ENCODE measurements at regions not wholly inside any gene's neighbourhood (a gene's known extent, or its start where the extent isn't known, plus 50 kb on each side); places are given as distances from the start of the nearest gene placed in this dataset.

- no peak for TF ChIP-seq CTCF (conservative IDR thresholded peaks at IDR 0.05; ENCODE audit: low read depth, low read length)
- no peak overlapping the region for H2AFZ ChIP-seq (ENCODE audit: low read depth)
Observed at GRCh38 chr4:4662230-4662629, 120.4 kb upstream of the STX18 start.

GRCh38 chr4:4659871-4660651 lies 118.2 kb upstream of the STX18 start:
- Histone ChIP-seq H3K4me2 (no peak overlapping the region), H3K4me1 (ENCODE audit: low read depth, poor library complexity, severe bottlenecking) (no peaks in the 10 kb centered on the region), H3K27ac (no peak overlapping the region), H3K4me3 (IDR thresholded peaks at IDR 0.05; ENCODE audit: insufficient read depth, low read depth, low read length) (no peak overlapping the region), H2AFZ (ENCODE audit: low read depth) (no peak overlapping the region), H3K79me2 (ENCODE audit: insufficient read depth, low read depth) (no peaks in the 10 kb centered on the region), H3K36me3 (ENCODE audit: insufficient read depth) (no peaks in the 10 kb centered on the region), H3K27me3 (ENCODE audit: insufficient read depth, low read depth) (no peaks in the 10 kb centered on the region), H3K9ac (no peak overlapping the region), H4K20me1 (ENCODE audit: insufficient read depth) (no peaks in the 10 kb centered on the region)
- TF ChIP-seq CTCF (conservative IDR thresholded peaks at IDR 0.05; ENCODE audit: low read depth, low read length), result no peak

More at GRCh38 chr4:4662230-4662629, 120.4 kb upstream of the STX18 start:
- Histone ChIP-seq H4K20me1 (ENCODE audit: insufficient read depth) (no peaks in the 10 kb centered on the region), H3K36me3 (ENCODE audit: insufficient read depth) (no peaks in the 10 kb centered on the region), H3K79me2 (ENCODE audit: insufficient read depth, low read depth) (no peaks in the 10 kb centered on the region), H3K9ac (no peak overlapping the region), H3K27me3 (ENCODE audit: insufficient read depth, low read depth) (no peaks in the 10 kb centered on the region), H3K4me3 (IDR thresholded peaks at IDR 0.05; ENCODE audit: insufficient read depth, low read depth, low read length) (no peak overlapping the region), H3K27ac (no peak overlapping the region), H3K4me2 (no peak overlapping the region), H3K4me1 (ENCODE audit: low read depth, poor library complexity, severe bottlenecking) (no peaks in the 10 kb centered on the region)

- Histone ChIP-seq H3K4me1 (ENCODE audit: low read depth, poor library complexity, severe bottlenecking) (no peaks in the 10 kb centered on the region), H3K27me3 (ENCODE audit: insufficient read depth, low read depth) (no peaks in the 10 kb centered on the region), H3K4me2 (no peak overlapping the region), H3K4me3 (IDR thresholded peaks at IDR 0.05; ENCODE audit: insufficient read depth, low read depth, low read length) (no peak overlapping the region), H3K36me3 (ENCODE audit: insufficient read depth) (no peaks in the 10 kb centered on the region), H3K9ac (no peak overlapping the region), H3K27ac (no peak overlapping the region), H3K79me2 (ENCODE audit: insufficient read depth, low read depth) (no peaks in the 10 kb centered on the region), H4K20me1 (ENCODE audit: insufficient read depth) (no peaks in the 10 kb centered on the region), H2AFZ (ENCODE audit: low read depth) (no peak overlapping the region)
- TF ChIP-seq CTCF (conservative IDR thresholded peaks at IDR 0.05; ENCODE audit: low read depth, low read length), result no peak
Observed at GRCh38 chr4:4658052-4658451, 116.2 kb upstream of the STX18 start.

GRCh38 chr4:4656977-4657376 lies 115.1 kb upstream of the STX18 start:
- H3K9ac ChIP-seq, result no peak overlapping the region
- no peak overlapping the region for H3K4me2 ChIP-seq
- no peak overlapping the region for H2AFZ ChIP-seq (ENCODE audit: low read depth)
- H3K4me3 ChIP-seq (IDR thresholded peaks at IDR 0.05; ENCODE audit: insufficient read depth, low read depth, low read length), result no peak overlapping the region
- H3K36me3 ChIP-seq (ENCODE audit: insufficient read depth), result no peaks in the 10 kb centered on the region
- no peak for TF ChIP-seq CTCF (conservative IDR thresholded peaks at IDR 0.05; ENCODE audit: low read depth, low read length)
- no peaks in the 10 kb centered on the region for H3K79me2 ChIP-seq (ENCODE audit: insufficient read depth, low read depth)
- no peaks in the 10 kb centered on the region for H3K27me3 ChIP-seq (ENCODE audit: insufficient read depth, low read depth)
- no peak overlapping the region for H3K27ac ChIP-seq
- H3K4me1 ChIP-seq (ENCODE audit: low read depth, poor library complexity, severe bottlenecking), result no peaks in the 10 kb centered on the region
- H4K20me1 ChIP-seq (ENCODE audit: insufficient read depth), result no peaks in the 10 kb centered on the region
